ENCODE measurements at regions not wholly inside any gene's neighbourhood (a gene's known extent, or its start where the extent isn't known, plus 50 kb on each side); places are given as distances from the start of the nearest gene placed in this dataset.

DNA sequence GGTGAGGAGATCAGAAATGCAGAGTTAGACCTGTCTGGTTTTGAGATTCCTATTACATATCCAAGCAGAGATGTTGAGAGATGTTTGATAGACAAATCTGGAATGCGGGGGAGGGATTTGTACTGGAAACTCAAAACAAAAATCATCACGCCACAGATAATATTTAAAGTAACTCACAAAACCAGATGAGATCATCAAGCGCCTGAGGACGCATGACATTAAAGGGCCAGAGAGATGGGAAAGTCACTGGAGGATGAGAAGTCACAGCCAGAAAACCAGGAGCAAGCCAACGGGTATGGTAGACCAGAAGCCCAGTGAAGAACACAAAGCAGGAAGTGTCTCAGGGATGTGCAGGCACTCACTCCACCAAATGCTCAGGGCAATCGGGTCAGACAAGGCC lies 87.7 kb downstream of the DLL1 start:
- Histone ChIP-seq H3K36me3 (ENCODE audit: control insufficient read depth in 2 of 2, extremely low read depth in 1 of 2, insufficient read depth in 2 of 2, low read length in 2 of 2) (no peaks in the 10 kb centered on the region), H3K9me3 (replicated peaks; ENCODE audit: control insufficient read depth, insufficient read depth, low read length) (no peaks in the 10 kb centered on the region), H3K27me3 (ENCODE audit: control insufficient read depth in 2 of 2, insufficient read depth in 2 of 2, low read length in 2 of 2) (no peaks in the 10 kb centered on the region), H3K4me2 (ENCODE audit: insufficient read depth, low read length) (no peak overlapping the region), H4K20me1 (replicated peaks; ENCODE audit: control insufficient read depth, extremely low read depth, insufficient read depth, low read length) (no peaks in the 10 kb centered on the region), H2AFZ (ENCODE audit: low read depth, low read length) (no peak overlapping the region), H3K9ac (replicated peaks; ENCODE audit: extremely low read depth, insufficient read depth, low read length) (no peak overlapping the region), H3K9me1 (replicated peaks; ENCODE audit: control insufficient read depth, extremely low read depth, insufficient read depth, low read length) (no peaks in the 10 kb centered on the region), H3K79me2 (ENCODE audit: control insufficient read depth, insufficient read depth, low read length) (no peaks in the 10 kb centered on the region), H3K27ac (ENCODE audit: insufficient read depth, low read depth, low read length) (no peak overlapping the region), H3K4me1 (ENCODE audit: control insufficient read depth, extremely low read depth, insufficient read depth, low read length) (peaks cover 4% of the 10 kb centered on the region), H3K4me3 (replicated peaks in 1 of 3; ENCODE audit: insufficient read depth in 1 of 3, low read depth in 1 of 3, low read length in 3 of 3) (no peak overlapping the region)
- no peak for DNase-seq (ENCODE audit: low read depth, low spot score)
- TF ChIP-seq, protein P1, sequence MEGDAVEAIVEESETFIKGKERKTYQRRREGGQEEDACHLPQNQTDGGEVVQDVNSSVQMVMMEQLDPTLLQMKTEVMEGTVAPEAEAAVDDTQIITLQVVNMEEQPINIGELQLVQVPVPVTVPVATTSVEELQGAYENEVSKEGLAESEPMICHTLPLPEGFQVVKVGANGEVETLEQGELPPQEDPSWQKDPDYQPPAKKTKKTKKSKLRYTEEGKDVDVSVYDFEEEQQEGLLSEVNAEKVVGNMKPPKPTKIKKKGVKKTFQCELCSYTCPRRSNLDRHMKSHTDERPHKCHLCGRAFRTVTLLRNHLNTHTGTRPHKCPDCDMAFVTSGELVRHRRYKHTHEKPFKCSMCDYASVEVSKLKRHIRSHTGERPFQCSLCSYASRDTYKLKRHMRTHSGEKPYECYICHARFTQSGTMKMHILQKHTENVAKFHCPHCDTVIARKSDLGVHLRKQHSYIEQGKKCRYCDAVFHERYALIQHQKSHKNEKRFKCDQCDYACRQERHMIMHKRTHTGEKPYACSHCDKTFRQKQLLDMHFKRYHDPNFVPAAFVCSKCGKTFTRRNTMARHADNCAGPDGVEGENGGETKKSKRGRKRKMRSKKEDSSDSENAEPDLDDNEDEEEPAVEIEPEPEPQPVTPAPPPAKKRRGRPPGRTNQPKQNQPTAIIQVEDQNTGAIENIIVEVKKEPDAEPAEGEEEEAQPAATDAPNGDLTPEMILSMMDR (IDR thresholded peaks at IDR 0.05; ENCODE audit: extremely low read depth in 1 of 2, insufficient read depth in 1 of 2, low read depth in 1 of 2, low read length in 2 of 2): no peak
- TF ChIP-seq EZH2 (IDR thresholded peaks at IDR 0.05; ENCODE audit: borderline replicate concordance, low read depth, low read length, severe bottlenecking) (no peak), GATA2 (IDR thresholded peaks at IDR 0.05; ENCODE audit: insufficient read depth, insufficient read length, low read depth, low read length) (no peak), FOS (IDR thresholded peaks at IDR 0.05; ENCODE audit: borderline replicate concordance, insufficient read depth, low read length) (no peak), POLR2A (IDR thresholded peaks at IDR 0.05; ENCODE audit: low read depth, low read length) (no peak), JUN (IDR thresholded peaks at IDR 0.05; ENCODE audit: borderline replicate concordance, insufficient read depth, insufficient read length, low read depth) (no peak), MYC (IDR thresholded peaks at IDR 0.05; ENCODE audit: low read depth, low read length) (no peak), POLR2AphosphoS5 (IDR thresholded peaks at IDR 0.05; ENCODE audit: insufficient read depth, low read depth, low read length) (no peak)
- TF ChIP-seq, protein P2, sequence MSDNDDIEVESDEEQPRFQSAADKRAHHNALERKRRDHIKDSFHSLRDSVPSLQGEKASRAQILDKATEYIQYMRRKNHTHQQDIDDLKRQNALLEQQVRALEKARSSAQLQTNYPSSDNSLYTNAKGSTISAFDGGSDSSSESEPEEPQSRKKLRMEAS (IDR thresholded peaks at IDR 0.05; ENCODE audit: insufficient read depth, insufficient read length): no peak
- intact Hi-C loops (cut with micrococcal nuclease) (no loop called here), dilution Hi-C loops (cut with MboI; ENCODE audit: extremely low pct_ligation_motif_present, low sequenced_read_pairs) (no loop called here)
- ChIA-PET CTCF (no interaction called here), POLR2A (no interaction called here)
- BruUV-seq (replicated peaks): no TSS peak
- FAIRE-seq: no peak
